ENCODE measurements at regions not wholly inside any gene's neighbourhood (a gene's known extent, or its start where the extent isn't known, plus 50 kb on each side); places are given as distances from the start of the nearest gene placed in this dataset.

- no peak for DNase-seq
Observed at GRCh38 chr5:9720361-9720760, 90.2 kb upstream of the TAS2R1 start.

DNA sequence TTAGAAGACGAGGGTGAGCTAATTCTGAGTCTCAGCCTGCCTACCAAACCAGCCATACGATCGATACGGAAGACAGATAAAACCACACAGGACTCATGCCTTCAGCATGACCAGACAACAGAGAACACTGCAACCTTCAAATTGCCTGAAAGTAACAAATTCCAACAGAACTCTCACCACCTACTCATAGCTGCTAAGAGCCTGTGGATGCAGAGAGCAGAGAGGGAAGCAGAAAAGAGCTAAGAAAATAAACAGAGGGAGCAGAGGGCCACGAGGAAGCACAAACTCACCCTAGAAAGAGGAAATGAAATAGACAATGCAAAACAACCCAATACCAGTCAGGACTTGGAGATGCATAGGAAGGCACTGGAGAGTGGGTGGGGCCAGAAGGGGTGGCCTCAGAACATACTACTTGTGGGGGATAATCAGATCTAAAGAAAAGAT, 86.7 kb upstream of the TAS2R1 start:
- DNase-seq, result no peak

DNA sequence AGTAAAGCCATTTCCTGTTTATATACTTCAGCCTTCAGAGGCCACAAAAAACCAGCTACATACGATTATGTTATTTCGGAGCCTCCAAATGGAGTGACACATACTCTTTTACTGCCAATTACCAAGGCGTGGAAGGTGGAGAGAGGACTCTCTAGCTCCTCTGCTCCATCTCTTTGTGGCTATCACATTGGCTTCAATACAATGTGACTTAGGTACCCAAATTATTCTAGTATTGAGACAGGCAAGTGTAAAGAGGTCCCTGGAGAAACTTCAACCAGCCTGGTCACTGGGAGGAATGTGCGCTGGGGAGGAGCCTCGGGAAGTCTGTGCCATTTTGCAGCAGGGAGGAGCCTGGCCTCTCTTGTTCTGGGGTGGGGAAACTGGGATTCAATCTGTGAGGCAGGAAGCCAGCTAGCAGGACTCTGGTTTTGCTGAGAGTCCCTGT, 85.8 kb upstream of the TAS2R1 start:
- DNase-seq, result no peak

GRCh38 chr5:9713959-9714586, 83.9 kb upstream of the TAS2R1 start:
- DNase-seq, result no peak

- no peak for DNase-seq
Observed at GRCh38 chr5:9713356-9713755, 83.2 kb upstream of the TAS2R1 start.

GRCh38 chr5:9712911-9713310, 82.8 kb upstream of the TAS2R1 start:
- no peak for DNase-seq

DNA sequence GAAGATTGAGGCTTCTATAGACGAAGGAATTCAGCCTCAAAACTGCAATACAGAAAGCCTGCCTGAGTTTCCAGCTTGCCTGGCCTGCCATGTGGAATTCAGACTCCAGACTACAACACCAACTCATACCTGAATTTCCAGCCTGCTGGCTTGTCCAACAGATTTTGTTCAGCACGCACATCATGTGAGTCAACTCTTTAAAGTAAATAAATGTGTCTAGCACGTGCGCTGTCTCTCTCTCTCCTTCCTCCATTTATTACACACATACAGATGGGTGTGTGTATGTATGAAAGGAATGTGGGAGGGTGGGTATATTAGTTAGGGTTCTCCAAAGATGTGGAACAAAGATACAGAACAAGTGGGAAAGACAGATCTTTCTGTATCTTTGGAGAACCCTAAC, 82.4 kb upstream of the TAS2R1 start:
- no peak for DNase-seq

- no peak for DNase-seq
Observed at GRCh38 chr5:9710069-9710468, 79.9 kb upstream of the TAS2R1 start.

DNA sequence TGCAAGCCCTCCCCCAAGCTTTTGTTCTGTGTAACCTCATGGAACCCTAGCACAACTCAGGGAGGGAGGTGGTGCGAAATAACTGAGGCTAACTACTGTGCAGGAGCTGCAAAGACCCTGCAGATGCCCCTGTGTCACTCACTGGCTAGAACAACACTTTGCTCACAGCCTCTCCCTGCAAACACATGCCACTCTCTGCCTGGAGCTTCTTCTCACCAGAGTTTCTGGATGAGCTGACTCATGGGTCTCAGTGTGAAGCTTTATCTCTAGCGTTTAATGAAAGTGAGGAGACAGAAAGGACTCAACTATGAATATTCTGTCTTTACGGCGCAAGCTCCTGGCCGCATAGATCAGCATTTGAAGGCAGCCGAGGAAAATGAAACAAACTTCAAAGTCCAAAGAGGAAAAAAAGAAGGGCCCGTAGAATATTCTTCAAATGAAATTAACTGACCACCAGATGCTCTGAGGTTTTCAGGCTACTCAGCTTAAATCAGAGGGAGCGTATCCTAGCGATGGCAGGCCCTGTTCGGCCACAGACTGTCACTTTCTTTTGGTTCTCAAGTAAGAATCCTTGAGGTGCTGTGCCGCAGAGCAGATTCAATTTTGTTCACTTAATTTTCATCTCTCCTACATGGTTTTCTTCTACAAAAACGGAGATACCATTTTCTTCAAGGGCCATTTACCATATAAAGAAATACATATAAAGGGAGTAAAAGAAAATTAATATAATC, 77.7 kb upstream of the TAS2R1 start:
- DNase-seq, result no peak

DNA sequence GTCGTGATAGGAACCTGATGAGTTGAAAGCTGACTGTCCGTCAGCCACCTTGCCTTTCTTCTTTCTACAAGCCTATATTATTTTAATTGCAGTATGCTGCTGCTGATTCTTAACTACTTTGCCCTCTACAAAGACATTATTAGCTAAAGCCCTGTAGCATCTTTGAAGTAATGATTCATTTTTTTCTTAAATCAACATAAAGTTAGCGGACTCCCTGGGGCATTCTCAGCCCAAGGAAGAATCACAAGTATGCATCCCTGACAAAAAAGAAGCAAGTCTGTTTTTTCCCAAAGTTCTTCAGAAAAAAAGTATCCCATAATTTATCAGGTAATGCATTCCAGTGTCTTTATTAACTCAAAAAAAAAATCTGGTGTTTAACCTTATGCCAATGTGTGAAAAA, 69.5 kb upstream of the TAS2R1 start:
- no peak for DNase-seq

- no peak for DNase-seq
Observed at GRCh38 chr5:9698841-9699240, 68.7 kb upstream of the TAS2R1 start.

- no peak for DNase-seq
Observed at GRCh38 chr5:9698125-9698826, 68.1 kb upstream of the TAS2R1 start.

- DNase-seq, result no peak
Observed at GRCh38 chr5:9692576-9692975, 62.4 kb upstream of the TAS2R1 start.

GRCh38 chr5:9691261-9691660, 61.1 kb upstream of the TAS2R1 start:
- no peak for DNase-seq

DNA sequence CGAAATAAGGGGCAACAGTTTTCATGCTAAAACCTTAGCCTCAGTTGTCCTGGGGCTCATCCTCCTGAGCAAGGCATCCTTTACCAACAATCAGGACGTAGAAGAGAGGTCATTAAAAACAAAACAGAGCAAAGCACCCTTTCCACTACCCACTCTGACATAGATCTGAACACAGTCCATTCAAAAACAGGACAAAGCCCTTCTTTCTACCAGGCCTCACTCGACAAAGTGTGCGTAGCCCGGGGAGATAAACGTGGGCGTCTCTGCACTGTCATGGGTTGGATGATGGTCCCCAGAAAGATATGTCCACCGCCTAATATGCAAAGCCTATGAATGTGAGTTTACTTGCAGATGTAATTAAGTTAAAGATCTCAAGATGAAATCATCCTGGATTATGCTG, 60.6 kb upstream of the TAS2R1 start:
- no peak for DNase-seq

DNA sequence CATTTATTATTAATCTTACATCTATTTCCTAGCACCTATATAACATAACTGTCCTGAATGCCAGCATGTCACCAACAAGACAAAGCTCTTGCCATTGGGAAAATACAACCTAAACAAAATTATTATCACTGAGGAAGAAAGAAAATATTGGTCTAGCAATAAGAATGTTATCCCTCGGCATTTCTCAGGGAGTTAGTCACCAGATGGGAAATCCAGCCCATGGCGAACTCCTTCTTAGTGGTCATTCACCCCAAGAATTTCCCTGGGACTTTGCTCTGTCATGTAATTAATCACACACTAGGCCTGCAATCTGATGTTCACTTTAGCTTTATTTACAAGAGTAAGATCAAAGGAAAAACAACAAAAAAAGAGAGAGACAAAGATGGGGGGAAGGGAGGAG, 56.1 kb upstream of the TAS2R1 start:
- DNase-seq, result no peak

- no peak for DNase-seq
Observed at GRCh38 chr5:9681706-9682105, 51.6 kb upstream of the TAS2R1 start.

All from NCI-H774 (cell line).